ENCODE measurements at regions not wholly inside any gene's neighbourhood (a gene's known extent, or its start where the extent isn't known, plus 50 kb on each side); places are given as distances from the start of the nearest gene placed in this dataset.

DNA sequence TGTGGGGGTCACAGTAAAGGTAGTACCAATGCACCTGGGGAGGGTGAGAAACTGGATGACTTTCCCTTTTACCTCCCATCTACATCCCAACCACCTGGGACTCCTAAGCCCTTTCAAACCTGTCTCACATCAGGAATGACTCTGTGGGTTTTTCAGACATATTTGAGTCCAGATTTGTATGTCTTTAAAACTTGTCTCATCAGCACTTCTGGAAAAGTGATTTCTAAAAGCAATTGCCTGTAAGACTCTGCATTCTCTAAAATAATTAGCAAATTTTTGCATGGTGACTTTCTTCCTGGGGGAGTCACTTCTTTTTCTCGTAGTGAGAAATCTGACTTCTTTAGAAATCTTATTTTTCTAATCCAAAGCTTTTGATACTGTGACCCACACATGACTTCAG lies 1553.0 kb upstream of the PIK3C3 start:
- DNase-seq: no peak

DNA sequence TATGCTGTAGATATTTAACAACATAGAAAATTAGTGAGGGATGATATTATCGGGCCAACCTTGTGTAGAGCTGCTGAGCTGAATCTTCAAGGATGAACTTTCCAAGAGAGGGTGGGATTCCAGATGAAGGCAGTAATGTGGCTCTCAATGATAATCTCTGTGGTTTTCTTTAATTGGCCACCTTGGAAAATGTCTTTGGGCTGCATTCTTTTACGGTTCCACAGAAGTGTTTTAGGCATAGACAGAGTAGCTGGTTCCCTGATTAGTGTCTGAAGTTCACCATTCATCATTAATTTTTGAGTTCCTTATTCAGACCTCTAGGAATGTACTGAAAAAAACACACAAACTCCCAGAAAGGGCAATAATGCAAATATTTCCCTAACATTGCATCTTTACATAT lies 1566.9 kb upstream of the PIK3C3 start:
- DNase-seq: no peak

DNA sequence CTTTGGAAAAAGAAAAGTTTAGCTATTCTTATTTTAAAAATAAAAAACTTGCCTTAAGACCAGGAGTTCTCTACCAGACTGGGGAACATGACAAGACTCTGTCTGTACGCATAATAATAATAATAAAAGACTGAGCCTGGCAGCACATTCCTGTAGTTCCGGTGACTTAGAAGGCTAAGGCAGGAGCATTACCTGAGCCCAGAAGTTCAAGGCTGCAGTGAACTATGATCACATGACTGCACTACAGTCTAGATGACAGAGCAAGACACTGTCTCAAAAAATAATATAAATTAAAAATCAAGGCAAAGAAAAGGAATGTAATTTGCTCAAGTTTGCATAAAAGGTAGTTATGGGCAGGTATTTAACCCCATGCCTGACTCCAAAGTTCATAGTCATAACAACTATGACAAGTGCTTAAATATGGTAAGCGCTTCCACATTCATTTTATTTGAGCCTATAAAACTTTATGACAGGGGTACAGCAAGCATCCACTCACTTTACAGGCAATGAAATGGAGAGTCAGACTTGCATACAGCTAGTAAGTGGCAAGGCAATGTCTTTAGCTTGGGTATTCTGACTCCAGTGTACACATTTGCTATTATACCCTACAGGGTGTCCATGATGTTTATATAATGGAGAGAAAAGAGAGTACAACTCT lies 1567.8 kb upstream of the PIK3C3 start:
- DNase-seq: no peak

DNA sequence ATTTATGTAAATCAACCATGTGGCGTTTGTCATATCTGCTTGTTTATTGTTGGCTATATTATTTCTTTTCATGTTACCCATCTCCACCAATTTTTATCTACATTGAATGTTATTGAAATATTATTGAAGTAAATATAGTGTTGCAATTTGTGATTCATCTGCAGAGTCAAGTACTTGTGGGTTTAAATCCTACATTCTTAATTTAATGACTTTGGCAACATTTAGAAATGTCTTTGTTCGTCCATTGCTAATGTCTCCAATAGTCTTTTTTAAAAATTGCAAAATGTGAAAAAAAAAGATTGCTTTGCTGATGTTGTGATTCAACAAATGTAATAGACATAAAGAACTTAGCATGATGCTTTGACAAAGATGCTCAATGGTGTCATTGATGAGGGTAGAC lies 1572.8 kb upstream of the PIK3C3 start:
- DNase-seq: no peak

DNA sequence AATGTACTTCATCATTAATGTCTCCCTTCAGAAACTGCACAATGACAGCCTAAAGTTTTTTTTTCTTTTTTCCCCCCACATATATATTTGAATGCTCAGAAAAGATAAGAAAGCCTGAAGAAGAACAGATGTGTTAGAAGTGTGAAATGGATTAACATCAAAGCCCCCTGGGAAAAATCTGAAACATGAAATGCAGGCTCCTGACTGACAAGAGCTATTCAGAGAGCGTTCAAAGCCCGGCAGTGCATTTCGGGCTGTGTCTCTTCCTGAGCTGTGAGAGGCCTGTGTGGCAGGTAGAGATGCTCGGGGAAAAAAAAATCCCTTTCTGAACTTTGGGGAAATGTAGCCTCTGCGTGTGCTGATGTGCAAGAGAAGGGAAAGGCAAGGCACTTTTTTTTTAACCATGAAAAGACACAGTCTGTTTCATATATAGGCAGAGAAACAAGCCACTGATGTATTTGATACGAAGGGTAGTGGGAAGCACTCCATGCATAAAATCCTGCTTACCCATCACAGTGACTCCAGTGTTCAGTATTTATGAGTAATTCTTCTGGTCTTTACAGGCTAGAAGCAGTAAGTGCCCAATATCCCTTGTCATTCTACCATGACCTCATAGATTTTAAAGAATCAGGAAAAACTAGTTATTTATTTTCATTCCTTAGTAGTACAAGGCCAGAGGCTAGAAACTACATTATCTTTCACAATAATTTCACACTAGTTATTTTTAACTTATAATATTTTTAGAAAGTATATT lies 1574.2 kb upstream of the PIK3C3 start:
- DNase-seq: no peak

DNA sequence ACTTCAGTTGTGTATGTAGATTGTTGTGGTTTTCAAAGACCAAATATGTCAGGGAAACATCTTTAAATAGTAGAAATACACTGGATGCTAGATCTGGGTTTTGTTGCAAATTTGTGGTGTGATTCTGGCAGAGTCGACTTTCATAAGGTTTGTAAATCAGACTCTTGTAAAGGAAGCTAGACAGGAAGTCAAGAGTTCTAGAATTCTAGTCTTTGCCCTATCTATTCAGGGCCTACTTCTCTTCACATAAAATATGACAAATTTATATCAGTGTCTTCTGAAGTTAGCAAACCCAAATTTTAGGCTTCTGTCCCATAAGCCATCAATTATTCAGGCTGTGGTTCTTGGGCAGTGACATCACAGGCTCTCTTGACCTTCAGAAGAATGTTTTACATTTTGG lies 1579.2 kb upstream of the PIK3C3 start:
- no peak for DNase-seq

DNA sequence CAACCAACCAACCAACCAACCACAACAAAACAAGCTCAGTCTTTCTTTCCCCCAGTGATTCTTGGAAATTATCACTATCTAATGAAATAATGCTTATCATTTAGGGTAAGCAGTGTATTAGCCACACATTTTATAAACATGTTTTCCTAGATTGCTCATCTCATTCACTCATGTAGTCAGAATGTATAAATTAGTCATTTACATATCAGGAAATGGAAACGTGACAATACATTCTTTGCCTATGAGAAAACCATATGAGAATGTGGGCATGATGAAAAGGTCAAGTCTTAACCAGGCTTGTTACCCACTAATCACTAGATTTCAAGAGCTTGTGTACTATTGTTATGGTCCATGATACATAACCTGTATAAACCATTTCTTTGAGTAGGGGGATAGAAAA lies 1583.4 kb upstream of the PIK3C3 start:
- DNase-seq: no peak

DNA sequence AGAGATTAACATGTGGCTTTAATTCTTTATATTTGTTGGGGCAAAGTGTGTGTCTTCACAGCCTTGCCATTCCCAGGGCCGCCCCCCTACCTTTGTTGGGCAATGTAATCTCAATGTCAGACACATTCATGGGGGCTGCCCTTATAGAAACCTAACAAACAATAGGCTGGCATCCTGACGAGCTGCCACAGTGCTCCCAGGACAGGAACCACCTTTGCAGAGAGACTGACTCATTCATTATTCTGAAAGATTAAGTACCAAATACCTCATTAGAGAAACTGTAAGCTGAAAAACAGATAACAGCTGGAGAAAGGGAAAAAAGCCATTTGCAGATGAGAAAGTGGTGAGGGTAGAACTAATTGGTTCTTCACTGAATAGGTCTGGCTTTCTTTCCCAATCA lies 1587.5 kb upstream of the PIK3C3 start:
- DNase-seq: no peak

DNA sequence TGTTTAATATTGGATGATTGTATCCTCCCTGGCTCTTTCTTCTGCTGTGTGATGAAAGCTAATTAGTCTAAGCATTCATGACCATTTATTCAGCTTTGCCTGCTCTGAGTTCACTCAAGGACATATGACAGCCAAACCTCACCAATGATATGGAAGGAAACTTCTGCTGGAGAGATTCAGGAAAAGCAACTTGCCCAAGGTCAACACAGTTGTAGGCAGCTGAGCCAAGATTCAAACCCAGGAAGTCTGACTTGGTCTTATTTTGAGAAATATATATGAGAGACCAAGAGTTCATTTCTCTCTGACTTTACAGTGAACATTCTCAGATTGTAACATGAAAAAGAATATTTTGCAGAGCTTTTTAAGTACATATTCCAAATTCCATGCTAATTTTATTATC lies 1588.5 kb upstream of the PIK3C3 start:
- no peak for DNase-seq

DNA sequence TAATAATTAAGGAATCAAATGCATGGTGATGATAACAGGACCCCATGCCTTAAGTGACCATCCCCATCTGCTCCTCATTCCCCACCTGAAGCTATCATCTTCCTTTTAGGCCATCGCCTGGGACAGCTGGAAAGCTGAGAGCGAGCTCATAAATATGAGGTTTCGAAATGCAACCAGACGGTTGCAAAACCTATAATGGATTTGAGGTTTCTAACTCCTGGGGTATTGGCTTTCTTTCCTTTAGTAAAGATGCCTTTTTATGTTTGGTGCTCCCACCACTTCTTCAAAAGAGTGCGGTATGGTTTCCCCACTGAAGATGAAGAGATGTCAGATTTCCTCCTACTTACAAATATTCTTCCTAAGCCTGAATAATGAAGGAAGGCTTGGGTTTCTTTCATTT lies 1589.5 kb upstream of the PIK3C3 start:
- DNase-seq: no peak

DNA sequence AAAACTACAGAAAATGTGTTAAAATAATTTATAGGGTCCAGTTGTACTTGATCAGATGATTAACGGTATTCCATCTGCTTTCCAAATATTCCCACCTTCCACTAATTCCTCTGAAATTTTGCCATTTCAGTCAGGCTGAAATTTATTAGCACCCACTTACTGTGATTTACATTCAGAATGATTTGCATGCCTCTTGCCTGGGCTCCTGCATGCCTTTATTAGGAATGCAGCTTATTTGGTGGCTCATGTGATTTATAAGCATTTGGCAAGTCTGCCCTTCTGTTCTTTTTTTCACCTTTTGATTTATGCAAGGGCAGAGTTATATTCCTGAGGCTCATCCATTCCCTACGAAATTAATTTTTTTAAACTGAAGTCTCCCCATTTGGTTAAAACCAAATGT lies 1594.5 kb upstream of the PIK3C3 start:
- DNase-seq: no peak

DNA sequence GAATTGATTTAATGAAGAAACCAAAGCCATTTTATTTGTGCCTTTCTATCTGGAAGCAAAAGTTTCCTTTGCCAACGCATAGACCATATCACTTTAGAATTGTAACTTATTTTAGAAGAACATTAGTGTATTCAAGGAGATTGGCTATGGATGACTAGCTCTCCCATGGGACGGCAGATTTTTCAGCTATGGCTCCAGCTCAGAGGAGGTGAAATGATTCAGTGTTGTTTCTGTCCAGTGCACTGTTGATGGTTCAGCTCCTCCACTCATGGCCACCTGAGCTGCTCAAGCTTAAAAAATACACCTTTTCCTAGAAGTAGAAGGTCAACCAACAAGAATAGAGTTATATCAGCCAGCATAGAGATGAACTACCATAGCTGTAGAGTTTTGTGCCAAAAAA lies 1597.5 kb upstream of the PIK3C3 start:
- no peak for DNase-seq

DNA sequence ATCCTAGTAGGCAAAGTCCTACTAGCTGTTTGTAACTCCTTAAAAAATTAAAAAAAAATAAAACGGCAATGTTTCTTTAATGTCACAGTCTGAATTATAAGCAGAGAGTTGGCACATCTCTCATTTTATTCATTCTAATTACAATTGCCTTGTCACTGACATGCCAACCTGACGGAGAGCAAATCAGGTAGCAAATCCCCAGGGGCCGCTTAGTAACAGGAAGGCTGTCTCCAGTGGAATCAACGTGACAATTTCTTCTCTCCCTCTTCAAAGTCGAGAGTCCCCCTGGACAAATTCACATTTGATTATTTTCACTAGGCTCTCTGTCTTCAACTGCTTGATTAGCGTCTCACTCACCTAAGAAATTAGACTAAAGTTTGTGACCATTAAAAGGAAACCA lies 1598.9 kb upstream of the PIK3C3 start:
- DNase-seq: no peak

DNA sequence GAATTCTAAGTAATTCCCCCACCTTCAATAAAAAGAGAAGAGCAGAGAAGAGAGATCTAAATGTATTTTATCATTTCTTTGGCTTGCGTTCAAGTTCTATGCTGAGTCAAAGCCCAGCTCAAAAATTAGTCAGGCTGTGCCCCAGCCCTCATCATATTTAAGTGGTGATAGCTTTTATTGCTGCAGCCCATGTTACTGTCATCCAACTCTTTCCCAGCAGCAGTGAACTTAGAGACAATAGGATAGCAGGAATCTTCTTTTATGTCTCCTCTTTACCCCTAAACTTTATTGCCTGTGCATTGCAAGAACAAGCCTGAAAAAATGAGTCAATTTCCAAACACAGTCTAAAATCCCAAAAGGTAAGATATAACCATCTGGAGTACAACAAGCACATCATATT lies 1599.3 kb upstream of the PIK3C3 start:
- no peak for DNase-seq

DNA sequence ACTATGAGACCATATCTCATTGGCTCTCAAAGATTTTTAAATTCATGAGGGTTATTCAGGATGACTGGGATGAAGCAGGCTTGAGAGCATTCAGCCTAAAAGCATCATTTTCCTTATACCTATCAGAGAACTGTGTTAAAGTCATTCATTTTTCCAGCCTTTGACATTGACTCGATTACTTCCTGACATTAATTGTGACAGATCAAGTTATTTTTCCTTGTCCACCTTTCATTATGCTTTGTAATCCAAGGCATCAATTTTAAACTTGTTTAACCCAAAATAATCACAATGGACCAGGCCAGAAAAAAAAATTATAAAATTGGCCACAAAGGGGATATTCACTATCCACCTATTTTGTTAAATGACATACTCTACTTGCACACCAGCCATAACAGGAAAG lies 1606.8 kb upstream of the PIK3C3 start:
- no peak for DNase-seq

DNA sequence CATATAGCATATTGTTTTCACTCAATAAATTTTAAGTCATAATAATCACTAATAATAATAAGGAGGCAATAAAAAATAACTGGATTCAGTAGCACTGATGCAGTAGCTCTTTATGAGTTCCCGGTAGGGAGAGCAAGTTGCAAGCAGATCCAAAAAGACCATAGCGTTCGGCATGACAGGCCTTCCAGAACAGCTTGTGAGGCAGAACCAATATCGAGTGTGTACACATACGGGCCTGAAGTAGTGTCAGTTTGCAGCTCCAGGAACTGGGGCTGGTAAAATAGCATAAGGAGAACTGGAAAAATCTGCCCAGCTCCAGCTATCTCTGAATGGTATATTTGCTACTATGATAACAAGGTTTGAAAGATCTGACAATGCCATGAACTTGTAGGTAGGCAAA lies 1607.8 kb upstream of the PIK3C3 start:
- DNase-seq: no peak

DNA sequence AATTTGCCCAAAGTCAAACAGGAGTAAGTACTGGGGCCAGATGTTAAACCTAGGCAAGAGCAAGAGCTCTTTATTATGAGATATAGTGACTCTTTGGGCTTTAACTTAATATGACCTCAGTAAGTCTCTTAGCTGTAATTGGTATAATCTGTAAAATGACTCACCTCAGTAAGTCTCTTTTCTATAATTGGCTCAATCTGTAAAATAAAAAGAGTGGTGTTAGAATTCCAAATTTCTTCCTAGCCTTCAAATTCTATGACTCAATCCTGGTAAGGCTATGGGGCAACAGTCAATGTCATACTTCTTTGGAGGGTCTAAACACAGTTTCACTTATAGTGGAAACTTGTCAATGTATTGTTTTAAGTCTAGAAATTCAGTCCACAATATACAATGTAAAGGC lies 1608.9 kb upstream of the PIK3C3 start:
- no peak for DNase-seq

DNA sequence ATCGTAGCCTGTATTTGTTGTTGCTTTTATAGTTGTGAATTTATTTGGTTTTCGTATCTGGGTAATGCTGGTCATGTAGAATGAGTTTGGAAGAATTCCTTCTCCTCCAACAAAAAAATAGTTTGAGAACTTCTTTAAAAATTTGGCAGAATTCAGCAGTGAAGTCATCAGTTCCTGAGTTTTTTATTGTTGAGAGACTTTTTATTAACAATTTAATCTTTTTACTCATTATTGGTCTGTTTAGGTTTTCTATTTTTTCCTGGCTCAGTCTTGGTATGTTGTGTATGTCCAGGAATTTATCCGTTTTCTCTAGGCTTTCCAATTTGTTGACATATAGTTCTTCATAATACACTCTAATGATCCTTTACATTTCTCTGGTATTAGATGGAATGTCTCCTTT lies 1613.3 kb upstream of the PIK3C3 start:
- DNase-seq: no peak

DNA sequence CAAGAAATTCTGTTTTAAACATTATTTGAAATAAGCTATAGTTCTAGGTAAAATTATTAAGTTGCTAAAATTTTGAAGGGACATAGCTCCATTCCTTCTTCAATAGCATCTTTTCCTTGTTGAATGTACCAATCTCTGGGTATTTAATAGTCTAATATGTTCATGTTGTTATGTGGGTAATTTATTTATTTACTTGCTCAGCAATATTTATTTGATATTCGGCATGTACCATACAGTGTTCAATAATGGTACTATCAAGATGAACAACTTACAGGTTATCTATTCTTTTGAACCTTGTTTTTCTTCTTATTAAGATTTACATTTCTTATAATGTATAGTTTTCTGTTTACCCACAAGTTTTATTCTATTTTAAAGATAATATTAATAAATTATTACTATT lies 1616.8 kb upstream of the PIK3C3 start:
- no peak for DNase-seq

DNA sequence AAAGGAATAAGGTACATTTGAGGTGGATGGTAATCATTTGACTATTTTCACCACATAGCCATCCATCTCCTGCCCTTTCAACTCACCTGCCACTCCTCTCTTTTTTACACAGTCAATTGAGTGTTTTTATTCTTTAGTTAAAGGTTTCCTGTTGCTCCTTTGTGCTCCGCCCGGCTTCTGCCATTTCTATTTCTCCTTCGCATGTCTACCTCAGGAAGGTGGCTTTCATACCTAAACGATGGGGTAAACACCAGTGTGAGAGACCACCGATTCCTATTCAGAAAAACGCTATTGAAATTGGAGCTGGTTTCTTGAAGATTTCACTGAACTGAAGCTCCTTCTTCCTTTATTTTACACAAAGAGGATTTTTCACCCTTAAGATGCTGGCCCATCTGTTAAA lies 1628.0 kb upstream of the PIK3C3 start:
- DNase-seq: no peak

DNA sequence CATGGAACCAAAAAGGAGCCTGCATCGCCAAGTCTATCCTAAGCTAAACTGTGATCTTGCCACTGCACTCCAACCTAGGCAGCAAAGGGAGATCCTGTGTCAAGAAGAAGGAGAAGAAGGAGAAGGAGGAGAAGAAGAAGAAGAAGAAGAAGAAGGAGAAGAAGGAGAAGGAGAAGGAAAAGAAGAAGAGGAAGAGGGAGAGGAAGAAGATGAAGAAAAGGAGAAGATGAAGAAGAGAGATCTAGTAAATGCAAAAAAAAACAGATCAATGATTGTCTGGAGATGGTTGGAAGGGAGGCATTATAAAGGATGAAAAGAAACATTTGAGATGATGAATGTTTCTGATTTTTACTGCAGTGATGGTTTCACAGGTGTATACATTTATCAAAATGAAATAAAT lies 1629.0 kb upstream of the PIK3C3 start:
- DNase-seq: no peak

DNA sequence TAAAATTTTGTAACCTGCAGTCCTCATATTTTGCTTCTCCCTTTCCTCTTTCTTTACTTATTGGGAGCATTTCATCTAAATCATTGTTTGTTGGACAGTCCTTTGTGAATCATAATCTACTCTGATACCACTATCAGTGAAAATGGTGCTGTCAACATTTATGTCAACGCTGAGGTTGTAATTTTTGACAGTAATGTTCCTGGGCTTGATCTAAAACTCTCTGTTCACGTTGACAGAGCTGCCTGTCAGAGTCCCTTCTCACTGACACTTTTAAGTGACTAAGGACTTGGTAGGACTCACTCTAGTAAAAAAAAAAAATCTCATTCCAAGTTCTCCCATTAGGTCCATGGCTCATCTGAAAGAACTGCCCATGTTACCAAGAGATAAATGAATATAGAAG lies 1640.8 kb upstream of the PIK3C3 start:
- DNase-seq: no peak

DNA sequence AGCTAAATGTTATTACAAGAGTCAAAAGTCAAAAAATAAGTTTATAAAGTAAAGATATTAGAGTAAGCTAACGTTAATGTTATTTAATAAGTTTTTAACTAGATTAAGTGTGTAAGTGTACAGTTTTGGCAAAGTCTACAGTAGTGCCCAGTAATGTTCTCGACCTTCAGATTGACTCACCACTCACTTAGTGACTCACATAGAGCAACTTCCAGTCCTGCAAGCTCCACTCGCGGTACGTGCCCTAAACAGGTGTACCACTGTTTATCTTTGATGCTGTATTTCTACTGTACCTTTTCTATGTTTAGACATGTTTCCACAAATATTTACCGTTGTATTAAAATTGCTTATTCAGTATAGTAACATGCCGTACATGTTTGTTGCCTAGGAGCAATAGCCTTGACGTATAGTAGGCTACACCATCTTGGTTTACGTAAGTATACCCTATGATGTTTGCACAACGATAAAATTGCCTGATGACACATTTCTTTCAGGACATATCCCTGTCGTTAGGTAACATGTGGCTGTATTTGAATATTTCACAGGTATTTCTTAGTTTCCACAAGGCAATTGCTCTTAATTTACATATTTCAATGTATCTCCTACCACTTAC lies 1641.9 kb upstream of the PIK3C3 start:
- no peak for DNase-seq

DNA sequence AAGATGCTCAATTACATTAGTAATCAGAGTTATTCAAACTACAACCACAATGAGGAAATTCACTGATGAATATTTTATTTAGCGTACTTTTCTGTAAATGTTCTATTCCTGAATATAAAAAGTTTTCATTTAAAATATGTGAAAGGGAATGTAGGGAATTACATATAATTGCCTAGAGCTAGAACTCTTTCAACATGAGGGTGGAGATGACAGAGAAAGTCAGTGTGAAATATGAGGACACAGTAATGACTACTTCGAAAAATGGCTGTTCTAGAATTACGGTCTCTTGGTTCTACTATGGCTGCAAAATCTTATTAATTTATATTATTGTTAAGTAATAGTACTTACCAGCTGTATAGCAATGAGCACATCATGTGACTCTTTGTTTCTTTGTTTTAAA lies 1647.4 kb upstream of the PIK3C3 start:
- no peak for DNase-seq

All from T-helper 9 cell (primary cell).